ENCODE measurements at regions not wholly inside any gene's neighbourhood (a gene's known extent, or its start where the extent isn't known, plus 50 kb on each side); places are given as distances from the start of the nearest gene placed in this dataset.

GRCh38 chr18:30016179-30016578 lies 1026.4 kb downstream of the DSC3 start:
- Histone ChIP-seq H3K27ac (no peak overlapping the region), H3K4me1 (no peaks in the 10 kb centered on the region), H3K27me3 (no peaks in the 10 kb centered on the region), H3K4me3 (no peak overlapping the region), H3K9me3 (no peaks in the 10 kb centered on the region), H3K36me3 (replicated peaks in 1 of 2; ENCODE audit: insufficient read depth in 1 of 2, low read depth in 2 of 2) (no peaks in the 10 kb centered on the region)
- DNase-seq: no peak
- intact Hi-C loops (cut with DNase I): no loop called here
- WGBS, 2 donors: 55 to 68% methylated on average over 2 of the region's 2 CpGs
- TF ChIP-seq CTCF (IDR thresholded peaks at IDR 0.05): no peak
- no peak for TF ChIP-seq POLR2A (IDR thresholded peaks at IDR 0.05)
- no peak for ATAC-seq

GRCh38 chr18:30004965-30005364 lies 1037.6 kb downstream of the DSC3 start:
- WGBS, 2 donors: 59 to 76% methylated on average over 1 of the region's 1 CpG
- no peak for ATAC-seq
- TF ChIP-seq CTCF (IDR thresholded peaks at IDR 0.05): no peak
- no peak for TF ChIP-seq POLR2A (IDR thresholded peaks at IDR 0.05)

GRCh38 chr18:29982218-29982617 lies 1060.3 kb downstream of the DSC3 start:
- H3K9me3 ChIP-seq: no peaks in the 10 kb centered on the region
- 38 to 56% methylated on average over 1 of the region's 1 CpG for WGBS, 2 donors
- intact Hi-C loops (cut with DNase I): no loop called here
- no peak overlapping the region for H3K27ac ChIP-seq
- TF ChIP-seq CTCF (IDR thresholded peaks at IDR 0.05): no peak
- TF ChIP-seq POLR2A (IDR thresholded peaks at IDR 0.05): no peak
- no peaks in the 10 kb centered on the region for H3K36me3 ChIP-seq (replicated peaks in 1 of 2; ENCODE audit: insufficient read depth in 1 of 2, low read depth in 2 of 2)
- DNase-seq (no peak), ATAC-seq (no peak)
- no peak overlapping the region for H3K4me3 ChIP-seq
- H3K4me1 ChIP-seq: no peaks in the 10 kb centered on the region
- H3K27me3 ChIP-seq: no peaks in the 10 kb centered on the region

More at GRCh38 chr18:30004965-30005364, 1037.6 kb downstream of the DSC3 start:
- Histone ChIP-seq H3K4me1 (no peaks in the 10 kb centered on the region), H3K4me3 (no peak overlapping the region), H3K36me3 (replicated peaks in 1 of 2; ENCODE audit: insufficient read depth in 1 of 2, low read depth in 2 of 2) (no peaks in the 10 kb centered on the region), H3K9me3 (no peaks in the 10 kb centered on the region), H3K27ac (no peak overlapping the region), H3K27me3 (no peaks in the 10 kb centered on the region)
- intact Hi-C loops (cut with DNase I): no loop called here
- DNase-seq: no peak

GRCh38 chr18:29979881-29980280 lies 1062.7 kb downstream of the DSC3 start:
- DNase-seq (no peak), ATAC-seq (no peak)
- TF ChIP-seq CTCF (IDR thresholded peaks at IDR 0.05) (no peak), POLR2A (IDR thresholded peaks at IDR 0.05) (no peak)
- Histone ChIP-seq H3K36me3 (replicated peaks in 1 of 2; ENCODE audit: insufficient read depth in 1 of 2, low read depth in 2 of 2) (no peaks in the 10 kb centered on the region), H3K4me3 (no peak overlapping the region), H3K9me3 (no peaks in the 10 kb centered on the region), H3K27ac (no peak overlapping the region), H3K27me3 (no peaks in the 10 kb centered on the region), H3K4me1 (no peaks in the 10 kb centered on the region)
- intact Hi-C loops (cut with DNase I): no loop called here
- WGBS, 2 donors: 68 to 83% methylated on average over 1 of the region's 1 CpG

GRCh38 chr18:29969876-29970275 lies 1072.7 kb downstream of the DSC3 start:
- H3K36me3 ChIP-seq (replicated peaks in 1 of 2; ENCODE audit: insufficient read depth in 1 of 2, low read depth in 2 of 2): no peaks in the 10 kb centered on the region
- no peaks in the 10 kb centered on the region for H3K9me3 ChIP-seq
- ATAC-seq: no peak

More at GRCh38 chr18:29969876-29970275, 1072.7 kb downstream of the DSC3 start:
- Histone ChIP-seq H3K27ac (no peak overlapping the region), H3K4me1 (no peaks in the 10 kb centered on the region), H3K4me3 (no peak overlapping the region), H3K27me3 (no peaks in the 10 kb centered on the region)
- TF ChIP-seq POLR2A (IDR thresholded peaks at IDR 0.05) (no peak), CTCF (IDR thresholded peaks at IDR 0.05) (no peak)
- intact Hi-C loops (cut with DNase I): no loop called here
- no peak for DNase-seq

All from body of pancreas (tissue), 4 donors.